ENCODE measurements at regions not wholly inside any gene's neighbourhood (a gene's known extent, or its start where the extent isn't known, plus 50 kb on each side); places are given as distances from the start of the nearest gene placed in this dataset.

GRCh38 chr15:31606194-31606669 lies 279.6 kb downstream of the KLF13 start:
- TF ChIP-seq CTCF (IDR thresholded peaks at IDR 0.05), result no peak
- DNase-seq, result no peak
- no peak overlapping the region for H3K4me3 ChIP-seq
- intact Hi-C loops (cut with DNase I; ENCODE audit: low total_unique reads), result no loop called here
- H3K9me3 ChIP-seq, result peaks cover 0 to 12% (median 0%) of the 10 kb centered on the region in 3 donors
- peaks cover 0 to 5% (median 0%) of the 10 kb centered on the region in 4 donors for H3K4me1 ChIP-seq
- no peak overlapping the region for H3K27ac ChIP-seq
- H3K36me3 ChIP-seq, result no peaks in the 10 kb centered on the region
- H3K27me3 ChIP-seq, result no peaks in the 10 kb centered on the region

GRCh38 chr15:31606931-31607497 lies 280.4 kb downstream of the KLF13 start:
- intact Hi-C loops (cut with DNase I; ENCODE audit: low total_unique reads), result no loop called here
- no peak for TF ChIP-seq CTCF (IDR thresholded peaks at IDR 0.05)
- Histone ChIP-seq H3K27me3 (no peaks in the 10 kb centered on the region), H3K4me3 (no peak overlapping the region), H3K4me1 (peaks cover 0 to 5% (median 0%) of the 10 kb centered on the region in 4 donors), H3K9me3 (peaks cover 0 to 12% (median 0%) of the 10 kb centered on the region in 3 donors), H3K36me3 (no peaks in the 10 kb centered on the region), H3K27ac (no peak overlapping the region)
- no peak for DNase-seq

GRCh38 chr15:31607656-31608055 lies 281.0 kb downstream of the KLF13 start:
- peaks cover 0 to 5% (median 0%) of the 10 kb centered on the region in 4 donors for H3K4me1 ChIP-seq
- DNase-seq, result no peak
- H3K4me3 ChIP-seq, result no peak overlapping the region
- intact Hi-C loops (cut with DNase I; ENCODE audit: low total_unique reads), result no loop called here
- H3K27ac ChIP-seq, result no peak overlapping the region
- H3K9me3 ChIP-seq, result peaks cover 0 to 13% (median 5%) of the 10 kb centered on the region in 3 donors
- TF ChIP-seq CTCF (IDR thresholded peaks at IDR 0.05), result no peak
- no peaks in the 10 kb centered on the region for H3K36me3 ChIP-seq
- H3K27me3 ChIP-seq, result no peaks in the 10 kb centered on the region

GRCh38 chr15:31609258-31609681 lies 282.6 kb downstream of the KLF13 start:
- H3K27ac ChIP-seq, result no peak overlapping the region
- peaks cover 0 to 14% (median 7%) of the 10 kb centered on the region in 3 donors for H3K9me3 ChIP-seq
- TF ChIP-seq CTCF (IDR thresholded peaks at IDR 0.05), result no peak
- H3K4me3 ChIP-seq, result no peak overlapping the region
- H3K27me3 ChIP-seq, result no peaks in the 10 kb centered on the region
- intact Hi-C loops (cut with DNase I; ENCODE audit: low total_unique reads), result no loop called here
- H3K4me1 ChIP-seq, result peaks cover 0 to 5% (median 0%) of the 10 kb centered on the region in 4 donors
- no peak for DNase-seq
- no peaks in the 10 kb centered on the region for H3K36me3 ChIP-seq

- Histone ChIP-seq H3K27me3 (no peaks in the 10 kb centered on the region), H3K9me3 (peaks cover 0 to 14% (median 7%) of the 10 kb centered on the region in 3 donors), H3K36me3 (no peaks in the 10 kb centered on the region), H3K4me3 (no peak overlapping the region), H3K4me1 (peaks cover 0 to 5% (median 0%) of the 10 kb centered on the region in 4 donors), H3K27ac (no peak overlapping the region)
- TF ChIP-seq CTCF (IDR thresholded peaks at IDR 0.05), result no peak
- DNase-seq, result no peak
- intact Hi-C loops (cut with DNase I; ENCODE audit: low total_unique reads), result no loop called here
Measured at GRCh38 chr15:31609906-31610305, 283.3 kb downstream of the KLF13 start.

Measured in tibial artery (tissue), 4 donors.